Mesenchymal stem cell (in vitro differentiated cells and primary cell): ENCODE measurements at regions not wholly inside any gene's neighbourhood (a gene's known extent, or its start where the extent isn't known, plus 50 kb on each side); places are given as distances from the start of the nearest gene placed in this dataset.
"Not testable (repeated sequence)": the region's sequence is repeated elsewhere in the genome, so short reads cannot be mapped to it uniquely, and the experiment has no call there.

ENCODE experiments used
- DNase-seq: peaks from one replicate; pipeline ENCODE4 v3.0.0-alpha.2; 2013
- H2AFZ ChIP-seq: one replicate; pipeline ENCODE4 v1.6.1; 2013; ENCODE audit warnings: low read depth, mild to moderate bottlenecking, control low read depth, inconsistent platforms, low read length, moderate library complexity
- H2AK5ac ChIP-seq: 2 replicates; pipeline ENCODE4 v1.6.1; 2013; ENCODE audit warnings: low read length, moderate library complexity, mild to moderate bottlenecking, inconsistent platforms; ENCODE audit not compliant: severe bottlenecking
- H2BK120ac ChIP-seq: one replicate; pipeline ENCODE4 v1.6.1; 2013; ENCODE audit warnings: low read depth, mild to moderate bottlenecking, inconsistent platforms, low read length, moderate library complexity
- H2BK12ac ChIP-seq, 2 experiments: one replicate each; pipeline ENCODE4 v1.6.1; 2013; ENCODE audit warnings: inconsistent platforms in 2 of 2, low read length in 2 of 2, mild to moderate bottlenecking in 2 of 2, moderate library complexity in 2 of 2, control low read depth in 1 of 2
- H2BK15ac ChIP-seq: one replicate; pipeline ENCODE4 v1.6.1; 2013; ENCODE audit warnings: mild to moderate bottlenecking, low read depth, inconsistent platforms; ENCODE audit not compliant: poor library complexity, severe bottlenecking
- H2BK5ac ChIP-seq: 2 replicates; pipeline ENCODE4 v1.6.1; 2013; ENCODE audit warnings: low read depth, mild to moderate bottlenecking, low read length, control low read depth, inconsistent platforms; ENCODE audit not compliant: poor library complexity, severe bottlenecking
- H3K14ac ChIP-seq, 2 experiments: one replicate each; pipeline ENCODE4 v1.6.1; 2013; ENCODE audit warnings: inconsistent platforms in 2 of 2, low read length in 2 of 2, control low read depth in 1 of 2, mild to moderate bottlenecking in 1 of 2, moderate library complexity in 1 of 2
- H3K18ac ChIP-seq, 2 experiments: one replicate each; pipeline ENCODE4 v1.6.1; 2013; ENCODE audit warnings: inconsistent platforms in 2 of 2, low read length in 2 of 2, control low read depth in 1 of 2, low read depth in 1 of 2, mild to moderate bottlenecking in 1 of 2
- H3K23ac ChIP-seq, 2 experiments: one replicate each; pipeline ENCODE4 v1.6.1; 2013; ENCODE audit warnings: inconsistent platforms in 2 of 2, low read length in 2 of 2, mild to moderate bottlenecking in 2 of 2, moderate library complexity in 2 of 2, control low read depth in 1 of 2
- H3K27ac ChIP-seq: 2 replicates; pipeline ENCODE4 v1.5.1; 2013; ENCODE audit warnings: mild to moderate bottlenecking, moderate library complexity, low read length, control low read depth, inconsistent platforms; ENCODE audit not compliant: poor library complexity, severe bottlenecking
- H3K27me3 ChIP-seq, 2 experiments: 2 replicates each; pipeline versions ENCODE4 v1.6.1 to v1.7.0; 2013; ENCODE audit warnings: low read length in 2 of 2, mild to moderate bottlenecking in 2 of 2, moderate library complexity in 2 of 2, control low read depth in 1 of 2, inconsistent platforms in 1 of 2; ENCODE audit not compliant: control insufficient read depth in 1 of 2, insufficient read depth in 1 of 2
- H3K36me3 ChIP-seq, 2 experiments: 2 replicates each; pipeline versions ENCODE4 v1.6.1 to v1.7.0; 2013; ENCODE audit warnings: low read length in 2 of 2, control low read depth in 1 of 2, inconsistent platforms in 1 of 2, low read depth in 1 of 2, mild to moderate bottlenecking in 1 of 2; ENCODE audit not compliant: insufficient read depth in 2 of 2, control insufficient read depth in 1 of 2
- H3K4ac ChIP-seq, 2 experiments: one replicate each; pipeline ENCODE4 v1.6.1; 2013; ENCODE audit warnings: inconsistent platforms in 2 of 2, low read length in 2 of 2, mild to moderate bottlenecking in 2 of 2, moderate library complexity in 2 of 2, control low read depth in 1 of 2, low read depth in 1 of 2
- H3K4me1 ChIP-seq: 2 replicates; pipeline ENCODE4 v1.6.1; 2013; ENCODE audit warnings: low read depth, low read length, control low read depth; ENCODE audit not compliant: control insufficient read depth, insufficient read depth
- H3K4me2 ChIP-seq: 2 replicates; pipeline ENCODE4 v1.6.1; 2013; ENCODE audit warnings: low read length, mild to moderate bottlenecking, inconsistent platforms; ENCODE audit not compliant: poor library complexity, severe bottlenecking
- H3K4me3 ChIP-seq, 2 experiments: 2 replicates each; pipeline versions ENCODE4 v1.5.1 to v1.7.0; 2013; ENCODE audit warnings: low read length in 2 of 2, mild to moderate bottlenecking in 2 of 2, control low read depth in 1 of 2, low read depth in 1 of 2; ENCODE audit not compliant: insufficient read depth in 1 of 2
- H3K79me1 ChIP-seq: replicated peaks from 2 replicates; pipeline ENCODE4 v1.6.1; 2013; ENCODE audit warnings: mild to moderate bottlenecking, control low read depth, low read length, inconsistent platforms; ENCODE audit not compliant: poor library complexity, severe bottlenecking
- H3K9ac ChIP-seq: 2 replicates; pipeline ENCODE4 v1.7.0; 2013; ENCODE audit warnings: mild to moderate bottlenecking, low read length, moderate library complexity
- H3K9me3 ChIP-seq: 2 replicates; pipeline ENCODE4 v1.7.0; 2013; ENCODE audit warnings: mild to moderate bottlenecking, low read length; ENCODE audit not compliant: control insufficient read depth
- H4K8ac ChIP-seq: one replicate; pipeline ENCODE4 v1.6.1; 2013; ENCODE audit warnings: inconsistent platforms, mild to moderate bottlenecking, low read length, moderate library complexity
- H4K91ac ChIP-seq: one replicate; pipeline ENCODE4 v1.6.1; 2013; ENCODE audit warnings: mild to moderate bottlenecking, low read length, inconsistent platforms
- WGBS: methylation state at CpG from one replicate; pipeline ENCODE4 v1.1.7; 2013; ENCODE audit warnings: mixed read lengths; 5-methylcytosine and 5-hydroxymethylcytosine counted together

- H3K27me3 ChIP-seq, H3K23ac ChIP-seq, H3K79me1 ChIP-seq, H4K91ac ChIP-seq, H3K27ac ChIP-seq, H2BK120ac ChIP-seq, H2BK12ac ChIP-seq, H3K14ac ChIP-seq, H3K9ac ChIP-seq, H3K4ac ChIP-seq, H3K4me1 ChIP-seq, H4K8ac ChIP-seq, H3K9me3 ChIP-seq, H2AFZ ChIP-seq, H3K4me2 ChIP-seq, H3K18ac ChIP-seq, H2BK15ac ChIP-seq, H2BK5ac ChIP-seq, H2AK5ac ChIP-seq, H3K36me3 ChIP-seq, H3K4me3 ChIP-seq, DNase-seq: not testable (repeated sequence)
Measured at GRCh38 chr5:57631139-57631538, 148.5 kb upstream of the ACTBL2 start.

GRCh38 chr5:57627661-57628060, 145.1 kb upstream of the ACTBL2 start:
- H3K27me3 ChIP-seq, result no peaks in the 10 kb centered on the region
- H4K91ac ChIP-seq, result no peak overlapping the region
- no peak overlapping the region for H3K23ac ChIP-seq
- H3K79me1 ChIP-seq, result no peaks in the 10 kb centered on the region
- H4K8ac ChIP-seq, result no peak overlapping the region
- no peak overlapping the region for H3K9ac ChIP-seq
- no peaks in the 10 kb centered on the region for H3K36me3 ChIP-seq
- no peak overlapping the region for H3K14ac ChIP-seq
- no peaks in the 10 kb centered on the region for H3K4me1 ChIP-seq
- H3K4ac ChIP-seq, result no peak overlapping the region
- no peak overlapping the region for H2BK12ac ChIP-seq
- no peak overlapping the region for H3K18ac ChIP-seq
- no peak overlapping the region for H2AFZ ChIP-seq
- no peak overlapping the region for H2BK120ac ChIP-seq
- H2AK5ac ChIP-seq, result no peak overlapping the region
- no peak overlapping the region for H2BK15ac ChIP-seq
- no peak overlapping the region for H3K27ac ChIP-seq
- no peak overlapping the region for H3K4me2 ChIP-seq
- no peak overlapping the region for H3K4me3 ChIP-seq
- no peaks in the 10 kb centered on the region for H3K9me3 ChIP-seq
- no peak overlapping the region for H2BK5ac ChIP-seq
- 90% methylated on average over 2 of the region's 2 CpGs for WGBS
- DNase-seq, result no peak

GRCh38 chr5:57626703-57627102, 144.1 kb upstream of the ACTBL2 start:
- H2BK120ac ChIP-seq, result no peak overlapping the region
- no peak overlapping the region for H3K4ac ChIP-seq
- H3K9me3 ChIP-seq, result no peaks in the 10 kb centered on the region
- no peak overlapping the region for H3K14ac ChIP-seq
- H3K4me3 ChIP-seq, result no peak overlapping the region
- H3K4me2 ChIP-seq, result no peak overlapping the region
- H2AFZ ChIP-seq, result no peak overlapping the region
- no peak for DNase-seq
- H3K4me1 ChIP-seq, result no peaks in the 10 kb centered on the region
- H3K36me3 ChIP-seq, result no peaks in the 10 kb centered on the region
- H2BK15ac ChIP-seq, result no peak overlapping the region
- no peak overlapping the region for H2BK12ac ChIP-seq
- no peaks in the 10 kb centered on the region for H3K79me1 ChIP-seq
- H2AK5ac ChIP-seq, result no peak overlapping the region
- no peak overlapping the region for H3K18ac ChIP-seq
- H3K27ac ChIP-seq, result no peak overlapping the region
- H4K8ac ChIP-seq, result no peak overlapping the region
- H3K9ac ChIP-seq, result no peak overlapping the region
- no peaks in the 10 kb centered on the region for H3K27me3 ChIP-seq
- no peak overlapping the region for H3K23ac ChIP-seq
- 100% methylated on average over 1 of the region's 1 CpG for WGBS
- H4K91ac ChIP-seq, result no peak overlapping the region
- no peak overlapping the region for H2BK5ac ChIP-seq

- Histone ChIP-seq H2BK120ac (no peak overlapping the region), H2BK15ac (no peak overlapping the region), H3K27me3 (no peaks in the 10 kb centered on the region), H3K9me3 (no peaks in the 10 kb centered on the region), H3K79me1 (no peaks in the 10 kb centered on the region), H2AK5ac (no peak overlapping the region), H3K4me1 (no peaks in the 10 kb centered on the region), H3K23ac (no peak overlapping the region), H3K4me2 (no peak overlapping the region), H2BK12ac (no peak overlapping the region), H2BK5ac (no peak overlapping the region), H3K4ac (no peak overlapping the region), H4K8ac (no peak overlapping the region), H3K14ac (no peak overlapping the region), H2AFZ (no peak overlapping the region), H3K27ac (no peak overlapping the region), H3K18ac (no peak overlapping the region), H3K4me3 (no peak overlapping the region), H4K91ac (no peak overlapping the region), H3K9ac (no peak overlapping the region), H3K36me3 (no peaks in the 10 kb centered on the region)
- WGBS, result 69% methylated on average over 3 of the region's 3 CpGs
- DNase-seq, result no peak
Measured at GRCh38 chr5:57621624-57622023, 139.0 kb upstream of the ACTBL2 start.
